ENCODE measurements at regions not wholly inside any gene's neighbourhood (a gene's known extent, or its start where the extent isn't known, plus 50 kb on each side); places are given as distances from the start of the nearest gene placed in this dataset.

DNA sequence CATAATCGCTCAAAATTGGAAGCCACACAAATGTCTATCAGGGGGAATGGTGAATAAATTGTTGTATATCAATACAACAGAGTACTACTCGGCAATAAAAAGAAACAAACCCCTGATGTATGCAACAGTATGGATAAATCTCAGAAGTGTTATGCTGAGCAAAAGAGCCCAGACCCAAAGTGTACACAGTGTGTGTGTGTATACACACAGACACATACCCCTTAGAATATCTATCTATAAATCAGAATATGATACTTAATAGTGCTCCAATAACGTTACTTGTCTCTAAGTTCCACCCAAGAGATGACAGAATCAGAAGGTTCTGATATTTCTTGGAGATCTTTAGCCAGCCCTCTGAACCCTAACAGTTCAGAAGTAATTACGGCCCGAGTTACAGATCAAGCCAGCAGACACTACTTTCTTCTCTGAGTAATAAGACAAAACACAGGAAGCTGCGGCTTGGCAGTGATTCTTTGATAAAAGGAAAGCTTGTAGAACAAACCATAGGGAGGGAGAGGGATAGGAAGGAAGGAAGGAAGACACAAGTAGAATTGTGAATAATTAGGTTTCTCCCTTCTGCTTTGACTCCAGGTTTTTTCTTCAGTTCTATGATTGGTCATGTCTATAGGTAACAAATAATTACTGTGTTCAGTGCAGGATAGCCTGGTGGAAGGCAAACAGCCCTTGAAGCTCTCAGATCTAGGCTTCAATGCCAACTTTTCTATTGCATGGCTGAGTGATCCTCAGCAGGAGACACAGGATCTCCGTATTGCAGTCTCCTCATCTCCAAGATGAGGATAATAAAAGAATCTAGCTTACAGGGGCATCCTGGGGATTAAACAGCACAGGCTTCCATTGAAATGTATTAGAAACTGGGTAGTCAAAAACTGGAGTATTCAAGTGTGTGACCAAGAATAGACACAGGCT lies 75.6 kb upstream of the TEAD1 start:
- TF ChIP-seq, protein P1, sequence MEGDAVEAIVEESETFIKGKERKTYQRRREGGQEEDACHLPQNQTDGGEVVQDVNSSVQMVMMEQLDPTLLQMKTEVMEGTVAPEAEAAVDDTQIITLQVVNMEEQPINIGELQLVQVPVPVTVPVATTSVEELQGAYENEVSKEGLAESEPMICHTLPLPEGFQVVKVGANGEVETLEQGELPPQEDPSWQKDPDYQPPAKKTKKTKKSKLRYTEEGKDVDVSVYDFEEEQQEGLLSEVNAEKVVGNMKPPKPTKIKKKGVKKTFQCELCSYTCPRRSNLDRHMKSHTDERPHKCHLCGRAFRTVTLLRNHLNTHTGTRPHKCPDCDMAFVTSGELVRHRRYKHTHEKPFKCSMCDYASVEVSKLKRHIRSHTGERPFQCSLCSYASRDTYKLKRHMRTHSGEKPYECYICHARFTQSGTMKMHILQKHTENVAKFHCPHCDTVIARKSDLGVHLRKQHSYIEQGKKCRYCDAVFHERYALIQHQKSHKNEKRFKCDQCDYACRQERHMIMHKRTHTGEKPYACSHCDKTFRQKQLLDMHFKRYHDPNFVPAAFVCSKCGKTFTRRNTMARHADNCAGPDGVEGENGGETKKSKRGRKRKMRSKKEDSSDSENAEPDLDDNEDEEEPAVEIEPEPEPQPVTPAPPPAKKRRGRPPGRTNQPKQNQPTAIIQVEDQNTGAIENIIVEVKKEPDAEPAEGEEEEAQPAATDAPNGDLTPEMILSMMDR (IDR thresholded peaks at IDR 0.05; ENCODE audit: unreplicated experiment), result no peak
- Mint-ChIP-seq H3K4me3 (ENCODE audit: unreplicated experiment) (no peak overlapping the region), H3K9me3 (ENCODE audit: unreplicated experiment) (no peaks in the 10 kb centered on the region), H3K36me3 (ENCODE audit: low read depth, unreplicated experiment) (no peaks in the 10 kb centered on the region), H3K27me3 (ENCODE audit: unreplicated experiment) (no peaks in the 10 kb centered on the region), H3K4me1 (ENCODE audit: unreplicated experiment) (peaks cover 19% of the 10 kb centered on the region), H3K27ac (ENCODE audit: unreplicated experiment) (peak overlapping the region; percentile 70)
- DNase-seq (ENCODE audit: low spot score), result no peak

DNA sequence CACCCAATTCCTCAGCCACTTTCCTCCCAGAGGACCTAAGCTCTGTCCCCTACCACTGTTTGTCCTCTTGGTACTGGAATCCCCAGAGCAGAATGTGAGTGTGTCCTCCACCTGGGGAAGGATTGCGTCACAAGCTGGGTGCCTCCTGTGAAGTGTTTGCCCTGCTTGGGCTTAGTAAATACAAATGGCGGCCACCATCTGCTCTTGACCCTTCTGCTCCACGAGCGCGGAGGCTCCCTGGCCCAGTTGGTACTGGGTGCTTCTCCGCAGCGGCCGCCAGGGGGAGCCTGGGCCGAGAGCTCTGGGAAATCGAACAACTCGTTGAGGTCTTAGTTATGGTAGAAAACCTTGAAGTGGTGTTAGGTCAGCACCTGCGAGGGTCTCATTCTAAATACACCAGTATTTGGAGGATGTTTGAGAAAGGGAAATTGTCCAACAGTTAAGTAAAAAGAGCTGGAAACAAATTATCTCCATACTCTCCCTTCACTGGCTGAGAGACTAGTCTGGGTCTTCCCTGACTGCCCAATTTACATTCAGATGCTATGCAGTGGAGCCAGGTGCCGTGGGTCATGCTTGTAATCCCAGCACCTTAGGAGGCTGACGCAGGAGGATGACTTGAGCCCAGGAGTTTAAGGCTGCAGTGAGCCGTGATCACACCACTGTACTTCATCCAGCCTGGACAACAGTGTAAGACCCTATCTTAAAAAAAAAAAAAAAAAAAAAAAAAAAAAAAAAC lies 74.6 kb upstream of the TEAD1 start:
- Mint-ChIP-seq H3K27me3 (ENCODE audit: unreplicated experiment) (no peaks in the 10 kb centered on the region), H3K4me1 (ENCODE audit: unreplicated experiment) (peaks cover 19% of the 10 kb centered on the region), H3K9me3 (ENCODE audit: unreplicated experiment) (no peaks in the 10 kb centered on the region), H3K36me3 (ENCODE audit: low read depth, unreplicated experiment) (no peaks in the 10 kb centered on the region), H3K27ac (ENCODE audit: unreplicated experiment) (no peak overlapping the region), H3K4me3 (ENCODE audit: unreplicated experiment) (no peak overlapping the region)
- TF ChIP-seq, protein P1 (IDR thresholded peaks at IDR 0.05; ENCODE audit: unreplicated experiment), result peak; percentile 83
- peak; percentile 42 for DNase-seq (ENCODE audit: low spot score)

DNA sequence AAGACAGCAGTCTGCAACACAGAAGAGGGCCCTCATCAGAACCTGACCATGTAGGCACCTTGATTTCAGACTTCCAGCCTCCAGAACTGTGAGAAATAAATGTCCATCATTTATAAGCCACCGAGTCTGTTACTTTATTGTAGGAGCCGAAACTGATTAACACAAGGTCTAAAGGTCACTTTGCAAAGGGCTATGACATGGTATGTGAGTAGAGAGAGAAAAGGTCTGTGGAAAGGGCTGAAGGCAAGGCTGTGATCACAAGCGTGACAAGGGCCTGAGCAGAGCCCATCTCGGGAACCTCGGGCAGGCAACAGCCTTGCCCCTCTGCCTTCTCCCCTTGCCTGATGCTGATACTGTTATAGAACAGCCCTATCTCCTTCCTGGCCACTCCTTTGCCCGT lies 73.4 kb upstream of the TEAD1 start:
- TF ChIP-seq, protein P1 (IDR thresholded peaks at IDR 0.05; ENCODE audit: unreplicated experiment), result no peak
- Mint-ChIP-seq H3K9me3 (ENCODE audit: unreplicated experiment) (no peaks in the 10 kb centered on the region), H3K27ac (ENCODE audit: unreplicated experiment) (no peak overlapping the region), H3K4me3 (ENCODE audit: unreplicated experiment) (no peak overlapping the region), H3K4me1 (ENCODE audit: unreplicated experiment) (peaks cover 19% of the 10 kb centered on the region), H3K36me3 (ENCODE audit: low read depth, unreplicated experiment) (no peaks in the 10 kb centered on the region), H3K27me3 (ENCODE audit: unreplicated experiment) (no peaks in the 10 kb centered on the region)
- DNase-seq (ENCODE audit: low spot score), result no peak

DNA sequence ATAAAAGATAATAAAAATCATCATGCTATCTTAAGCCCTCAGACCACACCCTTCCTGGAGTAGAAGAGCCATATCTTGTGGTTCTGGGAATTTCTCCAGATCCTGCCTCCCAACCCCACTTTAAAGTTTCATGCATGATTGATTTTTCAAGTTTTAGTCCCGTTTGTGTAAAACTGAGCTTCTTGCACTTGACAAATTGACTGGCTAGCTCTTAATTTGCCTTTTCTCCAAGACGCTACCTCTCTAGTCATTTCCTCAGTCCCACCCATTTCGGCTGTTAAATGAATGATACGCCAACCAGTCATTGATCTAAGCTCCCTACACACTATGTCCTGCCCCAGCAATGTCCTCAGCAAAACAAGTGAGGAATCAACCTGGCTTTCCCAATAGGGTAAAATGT lies 71.8 kb upstream of the TEAD1 start:
- DNase-seq (ENCODE audit: low spot score), result no peak
- no peaks in the 10 kb centered on the region for H3K27me3 Mint-ChIP-seq (ENCODE audit: unreplicated experiment)
- no peak overlapping the region for H3K27ac Mint-ChIP-seq (ENCODE audit: unreplicated experiment)
- no peak overlapping the region for H3K4me3 Mint-ChIP-seq (ENCODE audit: unreplicated experiment)
- no peaks in the 10 kb centered on the region for H3K36me3 Mint-ChIP-seq (ENCODE audit: low read depth, unreplicated experiment)
- no peaks in the 10 kb centered on the region for H3K9me3 Mint-ChIP-seq (ENCODE audit: unreplicated experiment)
- peaks cover 19% of the 10 kb centered on the region for H3K4me1 Mint-ChIP-seq (ENCODE audit: unreplicated experiment)
- TF ChIP-seq, protein P1 (IDR thresholded peaks at IDR 0.05; ENCODE audit: unreplicated experiment), result no peak
